ENCODE measurements at regions not wholly inside any gene's neighbourhood (a gene's known extent, or its start where the extent isn't known, plus 50 kb on each side); places are given as distances from the start of the nearest gene placed in this dataset.

DNA sequence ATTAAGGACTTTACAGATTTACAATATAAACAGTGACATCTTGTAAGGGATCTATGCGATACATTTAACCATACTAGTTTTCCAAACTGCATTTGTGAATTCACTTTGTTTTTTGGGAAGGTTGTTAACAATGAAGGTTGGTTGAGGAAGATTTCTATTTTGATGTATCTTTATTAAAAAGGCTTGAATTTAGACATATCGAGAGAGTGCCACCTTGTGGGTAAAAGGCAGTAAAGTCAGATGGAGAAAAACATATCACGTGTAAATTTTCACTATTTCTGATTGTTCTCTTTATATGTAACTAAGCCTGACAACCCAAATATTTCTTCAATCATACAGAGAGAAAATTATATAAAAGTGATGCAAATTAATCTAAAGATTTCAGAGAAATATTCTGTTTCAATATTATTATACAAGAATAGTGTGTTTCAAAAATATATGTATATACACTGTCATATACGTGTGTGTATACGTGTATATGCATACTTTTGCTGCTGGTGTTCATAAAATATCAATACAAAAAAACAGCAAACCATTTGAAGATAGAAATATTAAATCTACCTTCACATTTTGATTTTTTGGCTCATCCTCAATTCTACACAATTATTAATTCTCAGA lies 988.6 kb downstream of the SORCS1 start:
- no peak for DNase-seq

DNA sequence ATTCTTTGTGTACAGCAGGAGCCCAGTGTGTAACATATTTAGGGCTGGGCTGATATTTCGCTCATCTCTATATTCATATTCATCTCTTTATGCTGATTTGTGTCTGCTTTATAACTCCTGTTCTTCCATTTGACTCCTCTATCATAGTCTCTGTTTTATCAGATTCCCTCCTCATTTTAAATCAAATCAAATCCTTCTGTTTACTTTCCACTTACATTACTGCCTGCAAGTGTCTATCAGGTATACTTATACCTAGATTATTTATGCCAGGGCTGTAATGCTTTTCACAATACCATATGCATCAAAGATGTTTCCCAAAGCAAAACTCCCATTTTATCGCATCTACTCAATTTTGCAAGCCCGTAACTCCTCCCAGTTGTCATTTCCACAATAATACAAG lies 990.7 kb downstream of the SORCS1 start:
- no peak for DNase-seq

DNA sequence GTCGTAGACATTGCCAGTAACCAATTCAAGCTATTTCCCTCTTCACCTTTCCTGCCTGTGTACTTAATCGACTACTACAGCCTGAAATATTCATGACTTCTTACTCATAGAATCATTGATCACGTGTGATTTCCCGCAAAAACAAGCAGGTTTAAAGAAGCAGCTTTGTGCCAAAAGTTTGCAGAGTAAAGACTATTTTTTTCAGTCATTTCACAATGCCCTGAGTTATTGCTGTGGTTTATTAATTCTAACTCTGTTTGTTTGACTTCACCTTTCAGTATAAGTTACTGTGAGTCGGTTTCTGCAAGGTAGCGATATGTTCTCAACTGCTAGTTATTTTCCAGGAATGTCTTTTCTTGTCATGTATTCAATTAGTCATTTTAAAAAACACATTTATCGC lies 995.3 kb downstream of the SORCS1 start:
- no peak for DNase-seq

DNA sequence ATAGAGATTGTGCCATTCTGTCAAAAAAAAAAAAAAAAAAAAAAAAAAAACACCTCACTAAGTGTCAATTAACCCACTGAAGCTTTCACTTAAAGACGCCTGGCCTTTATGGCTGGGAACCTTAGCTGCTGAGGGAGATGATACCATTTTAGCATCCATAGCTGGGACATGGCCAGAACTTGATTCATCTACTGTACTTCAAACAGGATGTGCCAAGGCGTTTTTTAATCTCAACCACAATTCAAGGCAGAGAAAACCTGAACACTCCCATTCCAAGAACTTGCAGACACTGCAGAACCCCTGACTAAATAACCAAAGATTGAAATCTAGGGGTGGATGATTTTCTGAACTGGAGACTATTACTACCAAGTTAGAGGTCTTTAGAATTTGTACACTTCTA lies 996.6 kb downstream of the SORCS1 start:
- no peak for DNase-seq

DNA sequence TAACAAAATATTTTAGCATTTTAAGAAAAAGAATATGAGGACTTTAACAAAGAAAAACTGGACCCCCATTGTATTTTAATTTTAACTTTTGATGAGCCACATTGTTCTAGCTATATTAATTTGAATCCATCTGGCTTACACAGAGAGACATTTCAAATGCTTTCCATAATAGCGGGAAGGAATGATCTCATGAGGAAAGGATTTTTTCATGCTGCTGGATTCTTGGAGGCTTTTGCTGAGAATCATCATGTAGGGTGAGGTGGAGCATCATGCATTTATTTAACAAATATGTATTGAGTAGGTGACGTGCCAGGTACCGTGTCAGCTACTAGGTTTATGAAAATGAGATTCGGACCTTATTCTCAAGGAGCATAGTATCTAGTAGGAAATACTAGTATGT lies 1006.3 kb downstream of the SORCS1 start:
- no peak for DNase-seq

DNA sequence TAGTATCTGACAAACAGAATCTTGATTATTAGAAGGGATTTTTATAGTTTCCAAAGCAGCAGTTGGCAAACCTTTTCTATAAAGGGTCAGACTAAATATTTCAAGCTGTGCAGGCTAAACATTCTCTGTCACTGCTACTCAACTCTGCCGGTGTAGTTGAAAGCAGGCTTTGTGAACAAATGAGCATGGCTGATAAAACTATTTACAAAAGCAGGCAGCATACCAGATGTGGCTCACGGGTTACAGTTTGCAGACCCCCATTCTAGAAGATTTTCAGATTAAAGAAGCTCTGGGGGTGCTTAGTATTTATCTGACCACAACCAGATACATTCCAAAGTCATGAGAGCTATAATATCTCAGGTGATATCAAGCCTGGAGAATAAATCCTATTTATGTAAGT lies 1017.5 kb downstream of the SORCS1 start:
- no peak for DNase-seq

DNA sequence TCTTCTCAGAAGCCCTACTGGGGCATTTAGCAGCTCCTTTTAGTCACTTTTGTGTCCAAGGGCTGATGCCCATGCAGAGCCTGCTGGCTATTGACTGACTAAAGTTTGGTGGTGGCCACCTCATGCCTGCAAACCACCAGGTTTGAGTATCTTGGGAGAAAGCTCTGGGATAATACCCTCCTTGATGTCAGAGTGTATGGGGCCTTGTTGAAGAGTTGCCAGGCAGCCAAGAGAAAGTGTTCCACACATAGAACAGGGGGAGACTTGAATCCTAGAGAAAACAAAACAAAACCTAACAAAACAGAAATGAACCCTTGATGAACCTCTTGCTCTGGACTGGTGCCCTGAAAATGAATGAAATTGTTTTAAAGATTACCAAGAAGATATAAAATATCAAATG lies 1024.6 kb downstream of the SORCS1 start:
- no peak for DNase-seq

DNA sequence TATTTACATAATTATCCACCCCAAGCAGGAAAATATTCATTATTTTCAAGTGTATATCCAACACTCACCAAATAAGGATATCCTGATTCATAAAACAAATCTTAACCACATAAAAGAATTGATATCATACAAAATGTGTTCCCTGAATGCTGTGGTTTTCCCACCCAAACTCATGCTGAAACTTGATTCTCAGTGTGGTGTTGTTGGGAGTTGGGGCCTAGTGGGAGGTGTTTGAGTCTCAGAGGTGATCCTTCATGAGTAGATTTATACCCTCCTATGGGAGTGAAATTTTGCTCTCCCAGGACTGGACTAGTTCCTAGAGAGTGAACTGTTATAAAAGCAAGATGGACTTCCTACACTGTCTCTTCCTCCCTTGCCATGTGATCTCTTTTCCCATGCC lies 1028.3 kb downstream of the SORCS1 start:
- no peak for DNase-seq

DNA sequence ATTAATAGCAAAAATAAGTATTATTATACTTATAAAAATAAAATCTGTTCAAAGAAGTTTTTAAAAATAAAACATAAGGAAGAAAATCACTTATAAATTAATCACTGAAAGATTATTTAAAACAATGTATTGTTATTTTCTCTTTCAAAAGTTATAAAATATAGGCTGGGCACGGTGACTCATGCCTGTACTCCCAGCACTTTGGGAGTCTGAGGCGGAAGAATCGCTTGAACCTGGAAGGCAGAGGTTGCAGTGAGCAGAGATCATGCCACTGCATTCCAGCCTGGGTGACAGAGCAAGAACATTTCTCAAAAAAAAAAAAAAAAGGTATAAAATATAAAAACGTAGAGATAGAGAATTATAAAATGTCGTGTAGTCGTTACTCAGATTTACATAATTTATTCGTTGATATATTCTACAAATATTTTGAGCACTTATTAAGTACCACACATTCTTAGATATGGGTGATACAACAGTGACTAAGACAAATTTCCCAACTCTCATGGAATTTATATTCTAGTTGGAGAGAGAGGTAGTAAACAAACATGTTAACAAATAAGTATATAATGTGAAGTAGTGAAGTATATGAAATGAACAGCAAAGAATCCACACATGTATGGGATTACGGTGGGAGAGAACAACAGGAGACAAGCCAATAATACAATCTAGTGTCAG lies 1030.0 kb downstream of the SORCS1 start:
- no peak for DNase-seq

DNA sequence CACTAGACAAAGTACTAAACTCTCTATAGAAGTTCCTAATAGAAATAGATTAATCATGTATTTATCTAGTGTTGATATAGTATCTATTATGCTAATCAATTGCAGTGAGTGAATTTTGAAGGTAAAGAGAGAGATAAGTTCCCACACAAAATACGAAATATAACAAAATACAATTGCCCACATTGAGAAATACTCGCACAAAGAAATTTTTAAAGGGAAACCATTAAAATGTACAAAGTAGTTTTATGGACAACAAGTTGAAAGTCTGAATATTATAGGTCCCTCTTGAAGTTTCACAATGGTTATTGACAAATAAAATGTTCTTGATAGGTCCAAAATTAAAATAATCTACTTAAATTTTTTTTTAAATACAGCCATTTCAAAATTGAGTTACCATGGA lies 1031.1 kb downstream of the SORCS1 start:
- DNase-seq = no peak

DNA sequence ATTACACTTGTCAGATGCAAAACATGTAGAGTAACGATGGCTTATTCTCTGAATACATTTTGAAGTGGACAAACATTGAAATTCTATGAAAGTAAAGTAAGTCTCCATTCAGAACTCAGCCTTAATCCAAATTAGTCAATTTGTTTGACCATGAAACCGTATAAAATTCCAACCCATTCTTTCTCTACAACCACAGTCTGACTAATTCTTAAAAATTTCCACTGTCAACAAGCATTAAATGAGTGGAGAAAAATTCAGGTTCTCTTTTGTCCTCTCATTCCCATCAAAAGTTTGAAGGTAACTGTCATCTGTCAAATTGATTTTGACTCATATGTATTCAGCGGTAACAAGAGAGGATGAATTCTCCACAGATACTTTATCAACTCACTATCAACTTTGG lies 1031.5 kb downstream of the SORCS1 start:
- no peak for DNase-seq

DNA sequence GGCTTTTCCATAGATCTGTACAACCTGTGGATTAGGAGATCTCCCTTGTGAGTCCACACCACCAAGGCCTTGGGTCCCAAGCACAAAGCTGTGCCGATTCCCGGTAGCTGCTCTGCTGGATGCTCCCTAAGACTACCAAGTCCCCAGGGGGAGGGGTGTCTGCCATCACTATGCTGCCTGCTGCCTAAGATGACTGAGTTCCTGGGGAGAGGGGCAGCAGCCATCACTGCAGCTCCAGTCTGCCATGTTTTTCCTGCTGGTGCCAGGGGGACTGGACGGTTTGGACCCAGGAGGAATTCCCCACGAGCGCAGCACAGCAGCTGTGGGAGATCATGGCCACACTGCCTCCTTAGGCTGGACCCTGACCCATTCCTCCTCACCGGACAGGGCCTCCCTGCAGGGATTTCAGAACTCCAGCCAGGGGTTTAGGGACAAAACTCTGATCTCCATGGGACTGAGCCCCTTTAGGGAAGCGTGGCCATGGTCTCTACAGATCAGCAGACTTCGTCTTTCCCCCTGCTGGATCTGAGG lies 1049.8 kb downstream of the SORCS1 start:
- DNase-seq = no peak

DNA sequence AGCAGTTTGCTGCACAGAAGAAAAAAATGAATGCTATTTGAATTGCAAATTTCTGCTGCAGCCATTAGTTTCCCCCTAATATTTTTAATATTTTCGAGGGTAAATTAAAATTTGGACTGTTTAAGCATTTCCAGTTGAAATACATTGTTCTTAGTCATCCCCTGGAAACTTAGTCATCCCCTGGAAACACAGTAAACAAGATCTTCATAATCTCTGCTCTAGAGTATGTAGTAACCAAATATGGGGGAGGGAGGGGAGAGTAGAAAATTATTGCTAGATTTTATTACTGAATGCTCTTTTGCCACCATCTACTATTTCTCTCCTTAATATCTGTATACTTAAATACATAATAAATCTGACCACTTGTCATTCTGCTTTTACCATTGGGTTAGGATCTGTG lies 1053.3 kb downstream of the SORCS1 start:
- no peak for DNase-seq

DNA sequence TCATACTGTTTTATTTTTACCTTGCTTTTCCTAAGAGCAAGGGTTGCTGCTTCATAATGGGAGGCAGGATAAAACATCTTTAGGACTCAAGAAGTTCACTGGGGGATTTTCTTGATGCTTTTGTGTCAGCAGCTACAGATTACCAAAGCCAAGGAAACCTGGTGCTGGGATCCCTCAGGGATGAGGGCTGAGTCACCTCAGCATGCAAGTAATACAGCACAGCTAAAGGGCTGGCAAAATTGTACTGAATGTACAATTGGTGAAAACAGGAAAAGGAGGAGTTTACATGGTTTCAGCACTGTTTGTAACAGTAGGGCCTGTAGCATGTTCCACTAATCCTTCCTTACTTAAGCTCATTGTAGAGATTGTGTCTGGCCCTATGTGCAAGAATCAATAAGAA lies 1056.8 kb downstream of the SORCS1 start:
- DNase-seq = no peak

DNA sequence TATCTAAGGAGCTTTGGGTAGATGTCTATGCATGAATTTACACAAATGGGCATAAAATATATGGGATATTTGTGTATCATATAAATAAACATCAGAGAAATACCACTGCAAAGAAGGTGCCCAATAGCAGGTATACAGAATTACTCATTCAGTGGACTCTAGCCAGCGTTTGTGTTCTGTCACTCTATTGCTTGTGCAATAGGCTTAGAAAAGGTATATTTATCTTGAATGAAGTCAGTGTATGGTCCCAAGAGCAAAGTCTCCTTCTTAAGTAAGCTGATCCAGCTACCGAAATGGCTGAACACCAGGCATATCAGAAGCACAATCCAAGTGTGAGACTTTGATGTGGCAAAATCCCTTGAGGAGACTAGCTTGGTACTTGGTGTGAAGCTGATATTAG lies 1058.4 kb downstream of the SORCS1 start:
- DNase-seq = no peak

DNA sequence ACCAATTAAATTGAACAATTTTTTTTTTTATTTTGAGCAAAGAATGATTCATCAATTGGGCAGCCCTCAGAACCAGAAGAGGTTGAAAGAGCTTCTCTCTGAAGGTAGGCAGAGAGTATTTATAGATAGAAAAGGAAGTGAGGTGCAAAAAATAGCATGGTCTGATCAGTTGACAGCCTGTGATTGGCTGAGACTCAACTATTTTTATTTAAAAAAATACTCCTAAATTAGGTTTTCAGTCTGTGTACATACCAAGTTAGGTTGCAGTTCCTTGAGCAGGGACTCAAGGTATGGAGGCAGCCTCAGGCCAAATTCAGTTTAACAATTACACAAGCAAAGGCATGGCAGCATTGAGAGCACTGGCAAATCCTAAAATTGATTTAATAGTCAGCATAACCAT lies 1074.7 kb downstream of the SORCS1 start:
- no peak for DNase-seq

DNA sequence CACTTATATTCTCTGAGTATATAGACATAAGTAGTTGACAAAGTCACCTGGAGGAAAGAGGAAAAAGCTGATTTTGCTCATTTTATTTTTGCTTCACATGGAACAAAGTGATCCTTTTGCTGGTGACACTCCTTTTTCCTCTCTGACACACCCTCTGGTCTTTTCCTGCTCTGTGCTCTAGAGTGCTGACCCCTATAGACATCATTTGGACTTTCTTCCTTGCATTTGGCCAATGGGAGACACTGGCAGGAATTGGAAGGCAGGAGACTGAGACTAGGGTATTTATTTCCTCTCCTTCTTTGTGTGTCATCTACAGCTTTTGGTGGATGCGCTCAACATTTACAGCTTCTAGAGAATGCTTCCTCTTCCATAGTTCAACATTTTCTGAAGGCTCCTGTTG lies 1078.1 kb downstream of the SORCS1 start:
- no peak for DNase-seq

DNA sequence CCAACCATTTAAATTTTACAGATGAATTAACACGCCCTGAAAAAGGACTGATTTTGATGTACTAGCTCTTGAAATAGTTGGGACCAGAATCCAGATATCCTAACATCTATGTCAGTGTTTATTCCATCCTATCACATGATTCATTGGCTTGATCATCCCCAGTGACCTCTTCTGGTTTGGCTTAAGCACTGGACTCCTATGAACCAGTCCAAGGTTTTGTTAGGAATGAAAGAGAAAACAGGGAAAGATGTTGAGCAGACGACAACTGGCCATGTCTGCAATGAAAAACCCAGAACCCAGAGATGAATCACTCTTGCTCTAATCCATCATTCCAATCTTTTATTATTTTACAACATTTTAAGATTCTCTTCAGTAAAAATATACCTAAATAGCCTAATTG lies 1080.9 kb downstream of the SORCS1 start:
- no peak for DNase-seq

DNA sequence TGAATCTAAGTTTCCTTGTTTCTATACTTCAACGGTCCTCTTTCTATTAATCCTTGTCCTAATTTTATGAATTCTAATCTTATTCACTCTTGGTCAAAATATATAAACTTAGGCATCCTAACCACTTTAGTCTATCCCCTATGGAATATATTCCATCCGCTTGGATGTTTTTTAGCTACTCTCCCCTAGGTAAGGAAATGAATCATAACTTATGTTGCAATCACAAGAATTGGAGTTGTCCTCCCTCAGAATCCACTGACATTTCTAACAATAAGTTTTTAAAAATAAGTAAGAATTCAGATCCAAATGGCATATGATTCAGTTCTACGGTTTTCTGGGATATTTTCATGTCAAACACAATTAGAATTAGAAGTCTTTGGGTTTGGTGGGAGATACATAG lies 1081.6 kb downstream of the SORCS1 start:
- no peak for DNase-seq

DNA sequence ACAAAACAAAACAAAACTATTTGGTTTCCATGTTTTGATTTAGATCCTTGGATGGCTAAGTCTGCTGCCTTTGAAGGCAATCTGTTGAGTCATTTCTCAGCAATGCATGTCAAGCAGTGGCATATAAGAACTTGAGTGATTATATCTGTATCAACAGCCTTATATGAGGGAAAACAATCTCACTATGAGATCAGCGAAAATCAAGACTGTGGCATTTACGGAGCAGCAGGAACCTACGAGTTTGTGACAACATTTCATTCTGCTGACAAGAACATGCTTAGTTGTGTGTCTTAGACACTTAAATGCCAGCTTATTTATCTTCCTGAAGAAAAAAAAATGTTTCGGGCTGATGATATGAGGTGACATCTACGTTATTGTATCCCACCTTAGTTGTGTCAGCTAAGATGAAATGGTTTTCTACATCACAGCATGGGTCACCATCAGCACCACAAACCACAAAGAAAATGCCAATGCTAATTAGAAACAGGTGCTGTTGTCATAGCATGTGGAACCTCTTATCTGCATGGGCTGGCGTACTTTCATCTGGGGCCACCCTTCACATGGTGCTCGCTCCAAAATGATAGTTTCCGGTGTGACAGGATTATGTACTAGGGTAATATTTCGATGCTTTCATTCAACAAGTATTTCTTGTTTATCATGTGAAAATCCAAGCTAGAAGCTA lies 1085.5 kb downstream of the SORCS1 start:
- DNase-seq = no peak

DNA sequence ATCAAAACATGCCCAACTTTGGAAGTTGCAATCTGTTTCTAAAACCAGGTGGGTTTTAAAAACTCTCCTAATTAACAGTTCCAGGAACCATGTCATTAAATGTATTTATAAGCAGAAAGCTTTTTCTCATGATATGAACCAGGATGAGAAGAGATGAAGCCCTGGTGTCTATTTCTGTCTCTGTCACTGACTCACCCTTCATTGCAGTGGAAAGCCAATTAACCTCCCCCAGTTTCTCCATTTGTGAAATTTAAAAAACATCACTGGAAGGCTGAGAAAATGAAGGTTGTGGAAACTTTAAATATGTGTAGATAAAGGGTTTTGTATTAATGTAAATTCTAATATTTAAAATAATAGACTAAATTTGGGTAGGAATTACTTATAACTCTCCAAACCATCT lies 1088.0 kb downstream of the SORCS1 start:
- no peak for DNase-seq

DNA sequence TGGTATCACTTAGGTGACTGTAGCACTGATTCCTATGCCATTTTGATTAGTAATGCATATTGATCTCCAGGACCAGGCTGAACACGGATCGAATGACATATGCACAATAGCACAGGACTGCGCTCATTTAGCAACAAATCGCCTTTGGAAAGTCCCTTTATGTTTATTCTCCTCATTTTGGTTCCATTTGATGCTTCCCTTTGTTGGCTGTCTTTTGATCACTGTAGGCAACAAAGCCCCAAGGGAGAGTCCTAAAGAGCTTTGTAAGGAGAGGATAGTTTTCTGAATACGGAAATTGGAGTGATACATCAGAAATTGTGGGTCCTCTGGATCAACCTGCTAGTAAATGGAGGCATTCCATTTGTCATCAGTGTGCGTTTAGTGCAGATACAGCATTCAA lies 1111.4 kb downstream of the SORCS1 start:
- no peak for DNase-seq

DNA sequence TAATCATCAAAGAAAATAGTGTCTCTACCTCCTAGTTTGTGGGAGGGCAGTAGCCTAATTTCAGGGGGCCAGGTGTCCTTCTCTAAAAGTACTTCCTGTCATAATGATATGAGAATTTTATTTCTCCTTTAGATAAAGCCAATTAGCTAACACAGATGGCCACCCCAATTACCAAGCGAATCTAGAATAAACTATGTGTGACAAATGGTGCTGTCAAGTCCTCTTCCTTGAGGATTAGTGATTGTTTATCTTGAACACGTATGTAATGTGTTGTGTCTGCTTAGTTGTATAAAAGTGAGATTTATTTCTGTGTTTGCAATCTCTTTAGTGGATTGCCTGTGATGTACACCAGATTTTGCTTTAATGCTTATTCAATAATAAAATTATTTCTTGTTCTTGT lies 1120.0 kb downstream of the SORCS1 start:
- no peak for DNase-seq

DNA sequence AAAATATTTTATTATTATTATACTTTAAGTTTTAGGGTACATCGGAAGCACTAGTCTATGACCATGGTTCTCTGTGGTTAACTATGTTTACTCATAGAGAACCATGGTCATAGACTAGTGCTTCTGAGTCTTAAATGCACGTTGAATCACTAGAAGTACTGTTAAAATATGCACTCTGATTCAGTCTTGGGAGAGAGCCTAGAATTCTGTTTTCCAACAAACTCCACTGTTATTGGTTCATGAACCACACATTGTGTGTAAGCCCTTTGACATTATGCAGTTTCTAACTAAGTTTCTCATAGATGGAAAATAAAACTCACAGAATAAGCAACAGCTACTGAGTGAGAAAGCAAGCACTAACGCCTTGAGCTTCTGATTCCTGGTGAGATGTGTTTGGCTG lies 1120.6 kb downstream of the SORCS1 start:
- no peak for DNase-seq

DNA sequence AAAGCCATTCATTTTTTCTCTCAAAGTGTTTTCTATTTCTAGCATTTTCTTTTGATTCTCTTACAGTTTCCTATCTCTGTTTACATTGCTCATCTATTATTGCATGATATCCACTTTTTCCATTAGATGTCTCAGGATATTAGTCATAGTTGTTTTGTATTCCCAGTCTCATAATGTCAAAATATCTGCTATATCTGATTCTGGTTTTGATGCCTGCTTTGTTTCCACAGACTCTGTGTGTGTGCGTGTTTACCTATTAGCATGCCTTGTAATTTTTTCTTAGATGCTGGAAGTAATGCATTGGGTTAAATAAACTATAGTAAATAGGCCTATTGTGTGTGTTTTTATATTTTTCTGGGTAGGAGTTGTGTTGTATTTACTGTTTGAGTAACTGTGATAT lies 1126.3 kb downstream of the SORCS1 start:
- DNase-seq = no peak
